ENCODE measurements at regions not wholly inside any gene's neighbourhood (a gene's known extent, or its start where the extent isn't known, plus 50 kb on each side); places are given as distances from the start of the nearest gene placed in this dataset.

- Histone ChIP-seq H3K27ac (ENCODE audit: low read depth) (no peak overlapping the region), H2AFZ (no peak overlapping the region), H3K4me2 (no peak overlapping the region), H3F3A (replicated peaks; ENCODE audit: low read depth) (no peaks in the 10 kb centered on the region), H3K9me2 (ENCODE audit: insufficient read depth) (no peaks in the 10 kb centered on the region), H3K79me2 (replicated peaks; ENCODE audit: insufficient read depth) (no peaks in the 10 kb centered on the region), H3K4me1 (ENCODE audit: insufficient read depth) (no peaks in the 10 kb centered on the region), H3K36me3 (ENCODE audit: insufficient read depth) (no peaks in the 10 kb centered on the region), H4K20me1 (replicated peaks; ENCODE audit: insufficient read depth) (no peaks in the 10 kb centered on the region), H3K27me3 (ENCODE audit: insufficient read depth) (no peaks in the 10 kb centered on the region), H3K4me3 (no peak overlapping the region)
- no peak overlapping the region for H3K4me3 Mint-ChIP-seq
- DNase-seq (ENCODE audit: low spot score) (no peak), ATAC-seq (no peak)
- no peaks in the 10 kb centered on the region for H3K27me3 Mint-ChIP-seq (ENCODE audit: insufficient read depth, low read depth, poor library complexity)
- no peak overlapping the region for H3K27ac Mint-ChIP-seq
- no peaks in the 10 kb centered on the region for H3K9me3 Mint-ChIP-seq
- TF ChIP-seq ETS1 (IDR thresholded peaks at IDR 0.05) (no peak), EZH2phosphoT487 (IDR thresholded peaks at IDR 0.05; ENCODE audit: unreplicated experiment) (no peak), ZNF114 (CRISPR knock-in tag; IDR thresholded peaks at IDR 0.05) (no peak), NANOG (IDR thresholded peaks at IDR 0.05; ENCODE audit: borderline replicate concordance) (no peak), CREB1 (CRISPR knock-in tag; IDR thresholded peaks at IDR 0.05; ENCODE audit: low read depth) (no peak), JUNB (IDR thresholded peaks at IDR 0.05; ENCODE audit: unreplicated experiment) (no peak), EZH2 (IDR thresholded peaks at IDR 0.05; ENCODE audit: low read depth, unreplicated experiment) (no peak), POLR2AphosphoS5 (IDR thresholded peaks at IDR 0.05; ENCODE audit: low read depth) (no peak), ZNF462 (CRISPR knock-in tag; IDR thresholded peaks at IDR 0.05) (no peak), ZNF331 (CRISPR knock-in tag; IDR thresholded peaks at IDR 0.05; ENCODE audit: low read depth) (no peak), CTCF (conservative IDR thresholded peaks at IDR 0.05; ENCODE audit: low read depth in 2 of 2) (no peak), STAT1 (IDR thresholded peaks at IDR 0.05; ENCODE audit: unreplicated experiment) (no peak), REST (IDR thresholded peaks at IDR 0.05; ENCODE audit: unreplicated experiment) (no peak)
- H3K36me3 Mint-ChIP-seq (ENCODE audit: low read depth): no peaks in the 10 kb centered on the region
- H3K4me1 Mint-ChIP-seq: no peaks in the 10 kb centered on the region
These were observed 906.1 kb upstream of the CDH9 start for GRCh38 chr5:27944471-27944870.

All from GM23338 (cell line).